Femur (tissue), 1 donor: ENCODE measurements at regions not wholly inside any gene's neighbourhood (a gene's known extent, or its start where the extent isn't known, plus 50 kb on each side); places are given as distances from the start of the nearest gene placed in this dataset.
A peak's percentile ranks its signal among the peaks of the same experiment; 100 is the strongest.
"Not testable (repeated sequence)": the region's sequence is repeated elsewhere in the genome, so short reads cannot be mapped to it uniquely, and the experiment has no call there.

Source experiments
- DNase-seq: peaks from one replicate; pipeline ENCODE4 v3.0.0-alpha.2; 2017

GRCh38 chr16:10232757-10233156, 50.5 kb upstream of the GRIN2A start:
- no peak for DNase-seq

GRCh38 chr16:10239640-10240039, 57.4 kb upstream of the GRIN2A start:
- DNase-seq, result no peak

DNA sequence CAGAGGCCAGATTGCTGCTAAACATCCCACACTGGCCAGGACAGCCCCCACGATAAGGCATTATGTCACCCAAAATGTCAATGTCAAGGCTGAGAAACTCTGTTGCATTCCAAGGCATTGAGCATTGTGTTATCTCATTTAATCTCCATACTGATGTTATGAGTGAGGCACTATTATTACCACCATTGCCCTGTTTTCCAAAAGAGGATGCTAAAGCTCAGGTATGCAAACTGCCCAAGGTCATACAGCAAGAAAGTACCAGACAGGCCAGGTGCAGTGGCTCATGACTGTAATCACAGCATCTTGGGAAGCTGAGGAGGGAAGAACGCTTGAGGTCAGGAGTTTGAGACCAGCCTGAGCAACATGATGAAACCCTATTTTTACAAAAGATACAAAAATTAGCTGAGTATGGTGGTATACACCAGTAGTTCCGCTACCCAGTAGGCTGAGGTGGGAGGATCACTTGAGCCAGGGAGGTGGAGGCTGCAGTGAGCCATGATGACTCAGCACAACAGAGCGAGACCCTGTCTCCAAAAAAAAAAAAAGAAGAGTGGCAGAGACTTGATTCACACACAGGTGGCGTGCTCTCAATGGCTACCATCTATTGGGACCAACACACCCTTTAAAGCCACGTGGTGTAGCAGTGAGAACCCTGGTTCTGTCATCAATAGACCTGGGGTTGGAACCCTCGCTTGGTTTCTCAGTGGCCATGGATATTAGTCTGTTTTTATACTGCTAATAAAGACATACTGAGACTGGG, 58.8 kb upstream of the GRIN2A start:
- no peak for DNase-seq

DNA sequence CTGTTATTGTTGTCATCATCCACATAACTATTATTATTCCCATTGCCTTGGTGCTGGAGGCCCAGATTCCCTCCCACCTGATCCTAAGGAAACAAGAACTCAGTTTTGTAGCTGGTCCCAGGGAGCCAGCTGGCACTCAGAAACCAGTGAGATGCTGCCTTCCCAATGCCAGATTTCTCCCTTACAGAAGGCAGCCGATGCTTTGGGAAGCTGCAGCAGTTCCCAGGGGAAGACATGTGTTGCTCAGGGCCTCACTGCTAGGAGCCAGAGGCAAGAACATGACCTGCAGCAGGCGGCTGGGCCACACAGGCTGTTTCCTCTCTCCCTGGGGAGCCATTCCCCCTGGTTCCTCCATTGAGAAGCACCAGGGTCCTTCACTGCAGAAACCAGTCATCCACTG, 59.9 kb upstream of the GRIN2A start:
- no peak for DNase-seq

DNA sequence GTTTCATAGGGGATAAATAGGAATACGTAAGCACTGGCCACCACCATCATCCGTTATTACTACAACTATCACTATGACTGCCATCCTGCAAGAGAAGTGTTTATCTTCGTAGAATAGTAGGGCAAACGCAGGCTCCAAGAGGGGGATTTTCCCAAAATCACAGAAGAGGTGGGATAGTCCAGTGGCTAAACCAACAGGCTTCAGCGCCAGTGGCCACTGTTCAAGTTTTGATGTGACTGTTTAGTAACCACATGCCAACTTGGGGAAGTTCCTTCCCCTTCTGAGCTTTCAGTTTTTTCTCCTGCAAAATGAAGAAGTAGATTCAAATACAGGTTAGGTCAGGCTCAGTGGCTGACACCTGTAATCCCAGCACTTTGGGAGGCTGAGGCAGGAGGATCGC, 60.7 kb upstream of the GRIN2A start:
- no peak for DNase-seq

GRCh38 chr16:10245002-10245401, 62.8 kb upstream of the GRIN2A start:
- DNase-seq, result no peak

- no peak for DNase-seq
These were observed 68.1 kb upstream of the GRIN2A start for GRCh38 chr16:10250137-10250828.

DNA sequence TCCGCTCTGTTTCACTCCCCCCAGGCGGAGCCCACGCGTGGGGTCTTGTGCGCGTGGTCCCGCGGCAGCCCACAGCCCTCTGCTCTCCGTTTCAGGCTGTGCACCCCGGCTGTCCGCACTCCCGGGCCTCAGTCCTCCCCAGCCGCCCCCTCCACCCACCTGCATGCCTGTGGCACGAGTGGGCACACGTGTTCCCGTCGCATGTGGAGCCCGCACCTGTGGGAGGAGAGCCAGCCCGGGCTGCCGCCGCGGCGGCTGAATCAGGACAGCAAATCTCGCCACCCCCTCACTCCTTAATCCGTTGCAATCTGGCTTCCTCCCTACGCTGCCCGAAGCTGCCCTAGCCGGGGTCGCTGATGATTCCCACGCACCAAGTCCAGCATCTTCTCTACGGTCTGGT, 69.9 kb upstream of the GRIN2A start:
- no peak for DNase-seq

- DNase-seq, result no peak
These were observed 71.2 kb upstream of the GRIN2A start for GRCh38 chr16:10253409-10253808.

DNA sequence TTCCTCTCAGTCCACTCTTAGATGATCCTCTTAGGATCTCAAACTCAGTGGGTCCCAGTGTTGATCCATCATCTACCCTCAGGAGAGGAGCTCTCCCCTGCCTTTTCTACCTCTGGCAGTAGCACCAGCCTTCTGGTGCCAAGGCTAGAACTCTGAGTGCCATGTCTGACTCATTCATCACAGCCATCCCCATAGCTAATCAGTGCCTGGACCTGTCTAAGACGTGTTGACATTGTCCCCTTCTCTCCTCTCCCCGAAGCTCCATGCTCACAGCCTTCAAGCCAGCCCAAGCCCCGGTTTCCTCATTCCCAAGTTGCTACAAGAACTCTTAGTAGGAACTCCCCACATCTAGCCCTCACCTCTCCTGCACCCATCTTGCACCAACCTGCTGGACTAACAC, 73.5 kb upstream of the GRIN2A start:
- DNase-seq, result no peak

GRCh38 chr16:10256784-10257641, 74.8 kb upstream of the GRIN2A start:
- DNase-seq, result peak; percentile 39

DNA sequence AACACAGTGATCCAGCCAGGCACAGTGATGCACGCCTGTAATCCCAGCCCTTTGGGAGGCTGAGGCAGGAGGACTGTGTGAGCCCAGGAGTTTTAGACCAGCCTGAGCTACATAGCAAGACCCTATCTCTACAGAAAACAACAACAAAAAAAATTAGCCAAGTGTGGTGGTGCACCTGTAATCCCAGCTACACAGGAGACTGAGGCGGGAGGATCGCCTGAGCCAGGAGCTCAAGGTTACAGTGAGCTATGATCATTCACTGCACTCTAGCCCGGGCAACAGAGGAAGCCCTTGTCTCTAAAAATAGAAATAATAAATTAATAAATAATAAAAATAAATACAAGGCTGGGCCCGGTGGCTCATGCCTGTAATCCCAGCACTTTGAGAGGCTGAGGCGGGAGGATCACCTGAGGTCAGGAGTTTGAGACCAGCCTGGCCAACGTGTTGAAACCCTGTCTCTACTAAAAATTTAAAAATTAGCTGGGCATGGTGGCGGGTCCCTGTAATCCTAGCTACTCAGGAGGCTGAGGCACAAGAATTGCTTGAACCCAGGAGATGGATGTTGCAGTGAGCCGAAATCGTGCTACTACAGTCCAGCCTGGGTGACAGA, 75.5 kb upstream of the GRIN2A start:
- DNase-seq, result not testable (repeated sequence)

DNA sequence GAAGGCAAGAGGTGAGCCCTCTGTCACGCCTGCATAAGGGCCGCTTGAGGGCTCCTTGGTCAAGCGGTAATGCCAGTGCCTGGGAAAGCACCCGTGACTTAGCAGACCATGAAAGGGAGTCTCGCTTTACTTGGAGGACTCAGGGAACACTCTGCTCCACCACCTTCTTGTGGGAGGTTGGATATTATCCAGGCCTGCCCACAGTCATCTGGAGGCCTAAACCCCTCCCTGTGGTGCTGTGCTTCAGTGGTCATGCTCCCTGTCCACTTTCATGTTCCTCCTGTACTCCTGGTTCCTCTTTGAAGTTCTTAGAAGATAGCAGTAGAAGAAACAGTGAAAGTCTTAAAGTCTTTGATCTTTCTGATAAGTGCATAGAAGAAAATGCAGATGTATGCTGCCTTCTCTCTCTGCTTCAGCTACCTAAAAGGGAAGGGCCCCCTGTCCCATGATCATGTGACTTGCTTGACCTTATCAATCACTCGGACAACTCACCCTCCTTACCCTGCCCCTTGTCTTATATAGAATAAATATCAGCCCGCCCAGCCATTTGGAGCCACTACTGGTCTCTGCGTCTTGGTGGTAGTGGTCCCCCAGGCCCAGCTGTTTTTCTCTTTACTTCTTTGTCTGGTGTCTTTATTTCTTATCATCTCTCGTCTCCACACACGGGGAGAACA, 76.8 kb upstream of the GRIN2A start:
- not testable (repeated sequence) for DNase-seq

DNA sequence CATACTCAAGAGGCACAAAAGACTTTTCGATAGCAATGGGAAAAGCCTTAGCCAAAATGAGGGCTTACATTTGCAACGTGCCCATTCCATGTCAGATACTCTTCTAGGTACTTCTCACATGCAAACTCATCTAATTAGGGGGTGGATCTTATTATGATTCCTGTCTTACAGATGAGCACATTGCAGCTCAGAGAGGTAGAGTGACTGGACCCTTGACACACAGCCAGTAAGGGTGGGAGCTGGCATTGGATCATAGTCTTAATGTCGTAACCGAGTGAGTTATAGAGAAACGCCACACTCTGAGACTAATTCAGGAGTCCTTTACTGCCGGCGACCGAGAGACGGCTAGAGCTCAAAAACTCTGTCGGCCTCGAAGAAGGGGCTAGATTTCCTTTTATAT, 78.8 kb upstream of the GRIN2A start:
- no peak for DNase-seq

- not testable (repeated sequence) for DNase-seq
These were observed 79.3 kb upstream of the GRIN2A start for GRCh38 chr16:10261526-10261925.

DNA sequence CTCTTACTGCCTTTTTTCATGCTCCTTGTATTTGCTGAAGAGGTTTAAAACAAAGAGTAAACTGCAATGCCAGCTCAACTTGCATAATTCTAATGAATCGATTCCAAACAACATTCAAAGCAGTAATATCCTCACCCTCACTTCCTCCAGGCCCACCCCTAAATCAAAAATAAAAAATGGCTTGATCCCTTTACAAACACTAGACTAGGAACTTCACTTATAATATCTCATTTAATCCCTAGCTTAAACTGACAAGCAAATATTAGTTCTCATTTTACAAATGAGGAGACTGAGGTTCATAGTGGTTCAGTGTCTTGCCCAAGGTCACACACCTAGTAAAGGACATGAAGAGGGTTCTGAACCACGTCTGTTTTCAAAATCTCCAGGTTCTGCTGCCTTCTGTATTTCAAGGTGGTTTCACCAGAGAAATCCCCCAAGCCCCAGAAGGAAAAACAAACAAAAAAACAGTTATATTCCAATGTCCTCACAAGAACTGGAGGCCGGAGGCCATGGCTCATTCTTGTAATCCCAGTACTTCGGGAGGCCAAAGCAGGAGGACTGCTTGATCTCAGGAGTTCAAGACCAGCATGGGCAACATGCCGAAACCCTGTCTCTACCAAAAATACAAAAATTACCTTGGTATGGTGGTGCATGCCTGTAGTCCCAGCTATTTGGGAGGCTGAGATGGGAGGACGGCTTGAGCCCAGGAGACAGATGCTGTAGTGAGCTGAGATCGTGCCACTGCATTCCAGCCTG, 80.3 kb upstream of the GRIN2A start:
- no peak for DNase-seq

GRCh38 chr16:10265770-10266615, 83.8 kb upstream of the GRIN2A start:
- DNase-seq, result no peak

DNA sequence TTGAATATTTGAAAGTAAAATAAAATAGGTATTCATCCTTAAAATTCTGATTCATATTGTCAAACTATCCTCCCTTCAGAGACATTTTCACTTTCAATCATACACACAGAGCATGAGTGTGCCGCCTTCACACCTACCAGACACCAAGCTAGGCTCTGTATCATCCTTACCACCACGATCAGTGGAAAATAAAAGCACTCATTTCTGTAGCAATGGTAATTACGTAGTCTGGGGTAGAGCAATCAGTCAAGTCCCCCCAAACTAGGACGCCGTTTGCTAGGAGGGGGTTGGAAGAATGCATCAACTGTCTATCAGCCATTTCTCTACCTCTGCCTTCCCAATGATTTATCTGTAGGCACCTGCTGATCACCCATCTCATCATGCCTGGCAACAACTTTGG, 84.6 kb upstream of the GRIN2A start:
- DNase-seq, result no peak

GRCh38 chr16:10269632-10270031, 87.4 kb upstream of the GRIN2A start:
- no peak for DNase-seq

DNA sequence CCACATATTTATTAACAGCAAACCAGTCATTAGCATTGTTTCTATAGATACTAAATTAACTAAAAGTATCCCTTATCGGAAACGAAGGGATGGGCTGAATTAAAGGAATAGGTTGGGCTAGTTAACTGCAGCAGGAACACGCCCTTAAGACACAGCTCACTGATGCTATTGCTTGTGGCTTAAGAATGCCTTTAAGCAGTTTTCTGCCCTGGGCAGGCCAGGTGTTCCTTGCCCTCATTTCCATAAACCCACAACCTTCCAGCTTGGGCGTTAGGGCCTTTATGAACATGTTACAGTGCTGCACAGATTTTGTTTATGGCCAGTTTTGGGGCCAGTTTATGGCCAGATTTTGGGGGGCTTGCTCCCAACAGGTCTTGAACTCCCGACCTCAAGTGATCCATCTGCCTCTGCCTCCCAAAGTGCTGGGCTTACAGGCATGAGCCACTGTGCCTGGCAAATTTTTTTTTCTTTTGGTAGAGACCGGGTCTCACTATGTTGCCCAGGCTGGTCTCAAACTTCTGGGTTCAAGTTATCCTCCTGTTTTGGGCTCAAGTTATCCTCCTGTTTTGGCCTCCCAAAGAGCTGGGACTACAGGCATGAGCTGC, 90.1 kb upstream of the GRIN2A start:
- not testable (repeated sequence) for DNase-seq
